ENCODE measurements at regions not wholly inside any gene's neighbourhood (a gene's known extent, or its start where the extent isn't known, plus 50 kb on each side); places are given as distances from the start of the nearest gene placed in this dataset.

DNA sequence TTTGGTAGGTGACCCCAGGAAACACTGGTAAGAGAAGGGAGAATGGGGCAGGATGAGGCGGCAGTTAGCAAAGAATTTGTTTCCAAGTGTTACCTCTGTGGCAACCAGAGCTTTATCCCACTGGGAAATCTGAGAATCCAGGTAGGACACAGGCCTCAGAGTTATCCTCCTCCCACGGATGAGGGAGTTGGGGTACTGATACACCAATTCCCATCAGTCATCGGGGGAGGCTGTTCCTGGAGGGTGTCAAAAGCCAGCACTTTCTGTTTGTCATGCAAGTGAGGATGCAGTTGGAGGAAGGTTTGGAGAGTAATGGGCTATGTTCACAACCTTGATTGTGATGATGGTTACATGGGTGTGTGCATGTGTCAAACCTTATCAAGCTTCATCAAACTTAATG is 221.2 kb upstream of the SFSWAP start:
- TF ChIP-seq, protein P1, sequence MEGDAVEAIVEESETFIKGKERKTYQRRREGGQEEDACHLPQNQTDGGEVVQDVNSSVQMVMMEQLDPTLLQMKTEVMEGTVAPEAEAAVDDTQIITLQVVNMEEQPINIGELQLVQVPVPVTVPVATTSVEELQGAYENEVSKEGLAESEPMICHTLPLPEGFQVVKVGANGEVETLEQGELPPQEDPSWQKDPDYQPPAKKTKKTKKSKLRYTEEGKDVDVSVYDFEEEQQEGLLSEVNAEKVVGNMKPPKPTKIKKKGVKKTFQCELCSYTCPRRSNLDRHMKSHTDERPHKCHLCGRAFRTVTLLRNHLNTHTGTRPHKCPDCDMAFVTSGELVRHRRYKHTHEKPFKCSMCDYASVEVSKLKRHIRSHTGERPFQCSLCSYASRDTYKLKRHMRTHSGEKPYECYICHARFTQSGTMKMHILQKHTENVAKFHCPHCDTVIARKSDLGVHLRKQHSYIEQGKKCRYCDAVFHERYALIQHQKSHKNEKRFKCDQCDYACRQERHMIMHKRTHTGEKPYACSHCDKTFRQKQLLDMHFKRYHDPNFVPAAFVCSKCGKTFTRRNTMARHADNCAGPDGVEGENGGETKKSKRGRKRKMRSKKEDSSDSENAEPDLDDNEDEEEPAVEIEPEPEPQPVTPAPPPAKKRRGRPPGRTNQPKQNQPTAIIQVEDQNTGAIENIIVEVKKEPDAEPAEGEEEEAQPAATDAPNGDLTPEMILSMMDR (IDR thresholded peaks at IDR 0.05; ENCODE audit: control extremely low read depth in 1 of 3, insufficient read depth in 1 of 3, low read depth in 1 of 3, low read length in 3 of 3): no peak
- TF ChIP-seq CBX8 (IDR thresholded peaks at IDR 0.05; ENCODE audit: borderline replicate concordance, low read depth, low read length) (no peak), NANOG (IDR thresholded peaks at IDR 0.05; ENCODE audit: insufficient read depth, low read depth, low read length, poor library complexity, severe bottlenecking) (no peak), CREB1 (IDR thresholded peaks at IDR 0.05) (no peak), BRCA1 (IDR thresholded peaks at IDR 0.05; ENCODE audit: low read depth, low read length) (no peak)

Measured in H1 (cell line).